ENCODE measurements at regions not wholly inside any gene's neighbourhood (a gene's known extent, or its start where the extent isn't known, plus 50 kb on each side); places are given as distances from the start of the nearest gene placed in this dataset.
"Not testable (repeated sequence)": the region's sequence is repeated elsewhere in the genome, so short reads cannot be mapped to it uniquely, and the experiment has no call there.

DNA sequence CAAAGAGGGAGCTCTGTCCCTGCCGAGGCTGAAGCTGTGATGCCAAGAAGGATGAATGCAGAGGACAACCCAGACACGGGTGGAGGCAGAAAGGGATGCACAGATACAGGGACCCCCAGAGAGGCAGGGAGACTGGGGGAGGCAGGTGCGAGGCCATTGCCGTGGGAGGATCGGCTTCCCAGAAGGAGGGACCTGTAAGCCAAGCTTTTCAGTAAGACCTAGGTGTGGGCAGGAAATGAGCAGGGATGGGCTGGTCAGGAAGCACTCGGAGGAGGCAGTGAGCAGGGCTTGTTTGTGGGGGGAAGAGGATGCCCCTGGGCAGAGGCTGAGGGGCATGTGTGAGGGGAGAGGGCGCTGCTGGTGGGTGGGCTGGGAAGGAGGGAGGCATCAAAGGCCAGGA, 67.7 kb upstream of the WNT4 start:
- H3K79me2 ChIP-seq (ENCODE audit: insufficient read depth, low read depth) = no peaks in the 10 kb centered on the region
- H3K4me1 ChIP-seq (ENCODE audit: low read depth, poor library complexity, severe bottlenecking) = no peaks in the 10 kb centered on the region
- no peak overlapping the region for H3K4me2 ChIP-seq
- H2AFZ ChIP-seq (ENCODE audit: low read depth) = no peak overlapping the region
- no peaks in the 10 kb centered on the region for H3K36me3 ChIP-seq (ENCODE audit: insufficient read depth)
- H3K27me3 ChIP-seq (ENCODE audit: insufficient read depth, low read depth) = peaks cover 92% of the 10 kb centered on the region
- no peak overlapping the region for H3K4me3 ChIP-seq (IDR thresholded peaks at IDR 0.05; ENCODE audit: insufficient read depth, low read depth, low read length)
- no peak overlapping the region for H3K9ac ChIP-seq
- H3K27ac ChIP-seq = no peak overlapping the region
- TF ChIP-seq, protein P1, sequence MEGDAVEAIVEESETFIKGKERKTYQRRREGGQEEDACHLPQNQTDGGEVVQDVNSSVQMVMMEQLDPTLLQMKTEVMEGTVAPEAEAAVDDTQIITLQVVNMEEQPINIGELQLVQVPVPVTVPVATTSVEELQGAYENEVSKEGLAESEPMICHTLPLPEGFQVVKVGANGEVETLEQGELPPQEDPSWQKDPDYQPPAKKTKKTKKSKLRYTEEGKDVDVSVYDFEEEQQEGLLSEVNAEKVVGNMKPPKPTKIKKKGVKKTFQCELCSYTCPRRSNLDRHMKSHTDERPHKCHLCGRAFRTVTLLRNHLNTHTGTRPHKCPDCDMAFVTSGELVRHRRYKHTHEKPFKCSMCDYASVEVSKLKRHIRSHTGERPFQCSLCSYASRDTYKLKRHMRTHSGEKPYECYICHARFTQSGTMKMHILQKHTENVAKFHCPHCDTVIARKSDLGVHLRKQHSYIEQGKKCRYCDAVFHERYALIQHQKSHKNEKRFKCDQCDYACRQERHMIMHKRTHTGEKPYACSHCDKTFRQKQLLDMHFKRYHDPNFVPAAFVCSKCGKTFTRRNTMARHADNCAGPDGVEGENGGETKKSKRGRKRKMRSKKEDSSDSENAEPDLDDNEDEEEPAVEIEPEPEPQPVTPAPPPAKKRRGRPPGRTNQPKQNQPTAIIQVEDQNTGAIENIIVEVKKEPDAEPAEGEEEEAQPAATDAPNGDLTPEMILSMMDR (conservative IDR thresholded peaks at IDR 0.05; ENCODE audit: low read depth, low read length) = no peak
- H4K20me1 ChIP-seq (ENCODE audit: insufficient read depth) = no peaks in the 10 kb centered on the region

DNA sequence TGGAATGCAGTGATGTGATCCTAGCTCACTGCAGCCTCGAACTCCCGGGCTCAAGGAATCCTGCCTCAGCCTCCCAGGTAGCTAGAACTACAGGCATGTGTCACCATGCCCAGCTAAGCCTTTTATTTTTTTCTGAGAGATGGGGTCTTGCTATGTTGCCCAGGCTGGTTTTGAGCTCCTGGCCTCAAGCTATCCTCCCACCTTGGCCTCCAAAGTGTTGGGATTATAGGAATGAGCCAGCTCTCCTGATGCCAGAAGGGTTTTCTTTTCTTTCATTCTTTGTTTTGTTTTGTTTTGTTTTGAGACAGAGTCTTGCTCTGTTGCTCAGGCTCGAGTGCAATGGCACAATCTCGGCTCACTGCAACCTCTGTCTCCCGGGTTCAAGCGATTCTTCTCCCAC, 68.6 kb upstream of the WNT4 start:
- H3K4me3 ChIP-seq (IDR thresholded peaks at IDR 0.05; ENCODE audit: insufficient read depth, low read depth, low read length); H3K4me2 ChIP-seq; H3K79me2 ChIP-seq (ENCODE audit: insufficient read depth, low read depth); H4K20me1 ChIP-seq (ENCODE audit: insufficient read depth); H3K36me3 ChIP-seq (ENCODE audit: insufficient read depth); H3K9ac ChIP-seq; H3K27ac ChIP-seq; H3K4me1 ChIP-seq (ENCODE audit: low read depth, poor library complexity, severe bottlenecking); H2AFZ ChIP-seq (ENCODE audit: low read depth): not testable (repeated sequence)
- H3K27me3 ChIP-seq (ENCODE audit: insufficient read depth, low read depth) = peaks cover 91% of the 10 kb centered on the region

DNA sequence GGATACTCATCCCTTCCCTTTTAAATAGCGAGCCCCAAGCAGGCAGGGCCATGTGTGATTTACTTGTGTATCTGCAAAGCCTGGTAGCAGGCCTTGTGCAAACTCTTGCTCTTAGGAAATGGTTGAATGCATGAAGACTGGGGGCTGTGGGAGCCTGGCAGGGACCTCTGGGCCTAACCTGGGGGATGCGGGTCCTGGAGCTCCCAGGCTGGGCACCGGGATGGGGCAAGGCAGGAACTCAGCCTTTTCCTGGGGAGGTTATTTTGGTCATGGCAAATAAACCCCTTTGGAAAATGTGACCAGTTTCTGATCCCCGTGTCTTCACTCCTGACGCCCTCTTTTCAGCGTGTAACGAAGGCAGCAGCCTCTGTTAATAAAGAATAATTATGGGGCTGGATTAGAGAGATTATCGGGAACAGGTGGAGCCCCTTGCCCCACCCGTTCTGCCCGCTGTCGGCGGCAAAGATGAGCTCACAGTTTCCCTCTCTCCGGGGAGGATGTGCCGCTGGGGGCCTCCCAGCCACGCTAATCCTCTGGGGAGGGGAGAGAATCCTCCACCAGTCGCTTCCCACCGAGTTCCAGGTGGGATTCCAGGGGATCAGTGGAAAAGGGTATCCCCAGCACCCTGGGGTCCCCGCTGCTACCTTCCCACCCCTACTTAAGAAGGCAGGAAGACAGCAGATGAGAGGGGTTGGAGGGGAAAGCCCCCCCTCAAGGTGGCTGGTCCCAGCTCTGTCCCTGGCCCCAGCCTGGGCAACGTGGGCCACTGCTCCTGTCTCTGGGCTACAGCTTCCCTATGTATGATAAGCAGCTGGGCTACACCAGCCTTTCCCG, 69.7 kb upstream of the WNT4 start:
- H3K9ac ChIP-seq = no peak overlapping the region
- no peaks in the 10 kb centered on the region for H3K79me2 ChIP-seq (ENCODE audit: insufficient read depth, low read depth)
- H3K4me2 ChIP-seq = no peak overlapping the region
- no peaks in the 10 kb centered on the region for H3K4me1 ChIP-seq (ENCODE audit: low read depth, poor library complexity, severe bottlenecking)
- no peak overlapping the region for H2AFZ ChIP-seq (ENCODE audit: low read depth)
- H4K20me1 ChIP-seq (ENCODE audit: insufficient read depth) = no peaks in the 10 kb centered on the region
- no peaks in the 10 kb centered on the region for H3K36me3 ChIP-seq (ENCODE audit: insufficient read depth)
- peaks cover 88% of the 10 kb centered on the region for H3K27me3 ChIP-seq (ENCODE audit: insufficient read depth, low read depth)
- H3K27ac ChIP-seq = no peak overlapping the region
- TF ChIP-seq, protein P1 (conservative IDR thresholded peaks at IDR 0.05; ENCODE audit: low read depth, low read length) = no peak
- no peak overlapping the region for H3K4me3 ChIP-seq (IDR thresholded peaks at IDR 0.05; ENCODE audit: insufficient read depth, low read depth, low read length)

DNA sequence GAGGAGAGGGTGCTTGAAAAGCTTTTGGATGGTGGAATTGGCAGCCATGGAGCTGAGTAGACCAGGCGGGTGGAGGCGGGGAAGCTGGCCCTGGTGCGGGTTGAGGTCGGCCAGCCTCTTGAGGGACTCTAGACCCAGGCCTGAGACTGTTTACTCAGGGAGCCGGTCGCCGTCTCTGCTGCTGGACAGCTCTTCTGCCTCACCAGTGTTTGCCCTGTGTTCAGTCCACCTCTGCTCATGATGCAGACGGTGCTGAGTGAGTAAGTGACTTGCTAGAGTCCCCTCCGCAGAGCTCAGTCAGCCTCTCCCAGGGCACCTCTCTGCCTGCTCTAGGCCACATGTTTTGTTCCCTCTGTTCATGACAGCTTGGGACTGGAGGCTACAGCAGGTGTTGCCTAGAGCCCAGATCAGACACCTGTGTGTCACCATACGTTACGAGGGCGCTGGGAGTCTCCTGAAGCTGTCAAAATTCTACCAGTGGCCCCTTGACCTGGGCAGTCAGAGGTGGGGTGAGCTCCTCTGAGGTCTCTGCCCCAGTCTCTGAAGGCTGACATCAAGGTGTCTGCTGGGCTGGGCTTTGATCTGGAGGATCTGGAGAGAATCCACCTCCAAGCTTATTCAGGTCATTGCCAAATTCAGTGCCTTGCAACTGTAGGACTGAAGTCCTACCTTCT, 73.5 kb upstream of the WNT4 start:
- Histone ChIP-seq H3K27me3 (ENCODE audit: insufficient read depth, low read depth) (peaks cover 76% of the 10 kb centered on the region), H3K79me2 (ENCODE audit: insufficient read depth, low read depth) (no peaks in the 10 kb centered on the region), H3K9ac (no peak overlapping the region)

More for the DNA sequence above, 73.5 kb upstream of the WNT4 start:
- TF ChIP-seq, protein P1 (conservative IDR thresholded peaks at IDR 0.05; ENCODE audit: low read depth, low read length) = no peak
- Histone ChIP-seq H3K4me1 (ENCODE audit: low read depth, poor library complexity, severe bottlenecking) (no peaks in the 10 kb centered on the region), H4K20me1 (ENCODE audit: insufficient read depth) (no peaks in the 10 kb centered on the region), H3K36me3 (ENCODE audit: insufficient read depth) (no peaks in the 10 kb centered on the region), H2AFZ (ENCODE audit: low read depth) (no peak overlapping the region), H3K27ac (no peak overlapping the region), H3K4me3 (IDR thresholded peaks at IDR 0.05; ENCODE audit: insufficient read depth, low read depth, low read length) (no peak overlapping the region), H3K4me2 (no peak overlapping the region)

Data from KMS-11 (cell line).